ENCODE measurements at regions not wholly inside any gene's neighbourhood (a gene's known extent, or its start where the extent isn't known, plus 50 kb on each side); places are given as distances from the start of the nearest gene placed in this dataset.

- H3K27ac ChIP-seq = no peak overlapping the region
- TF ChIP-seq, protein P1, sequence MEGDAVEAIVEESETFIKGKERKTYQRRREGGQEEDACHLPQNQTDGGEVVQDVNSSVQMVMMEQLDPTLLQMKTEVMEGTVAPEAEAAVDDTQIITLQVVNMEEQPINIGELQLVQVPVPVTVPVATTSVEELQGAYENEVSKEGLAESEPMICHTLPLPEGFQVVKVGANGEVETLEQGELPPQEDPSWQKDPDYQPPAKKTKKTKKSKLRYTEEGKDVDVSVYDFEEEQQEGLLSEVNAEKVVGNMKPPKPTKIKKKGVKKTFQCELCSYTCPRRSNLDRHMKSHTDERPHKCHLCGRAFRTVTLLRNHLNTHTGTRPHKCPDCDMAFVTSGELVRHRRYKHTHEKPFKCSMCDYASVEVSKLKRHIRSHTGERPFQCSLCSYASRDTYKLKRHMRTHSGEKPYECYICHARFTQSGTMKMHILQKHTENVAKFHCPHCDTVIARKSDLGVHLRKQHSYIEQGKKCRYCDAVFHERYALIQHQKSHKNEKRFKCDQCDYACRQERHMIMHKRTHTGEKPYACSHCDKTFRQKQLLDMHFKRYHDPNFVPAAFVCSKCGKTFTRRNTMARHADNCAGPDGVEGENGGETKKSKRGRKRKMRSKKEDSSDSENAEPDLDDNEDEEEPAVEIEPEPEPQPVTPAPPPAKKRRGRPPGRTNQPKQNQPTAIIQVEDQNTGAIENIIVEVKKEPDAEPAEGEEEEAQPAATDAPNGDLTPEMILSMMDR (IDR thresholded peaks at IDR 0.05) = no peak
- TF ChIP-seq ZFX (IDR thresholded peaks at IDR 0.05; ENCODE audit: borderline replicate concordance) = no peak
These were observed 580.0 kb downstream of the TBC1D22A start for GRCh38 chr22:47342446-47342845.

- no peak for TF ChIP-seq ZFX (IDR thresholded peaks at IDR 0.05; ENCODE audit: borderline replicate concordance)
- TF ChIP-seq, protein P1 (IDR thresholded peaks at IDR 0.05) = no peak
- H3K27ac ChIP-seq = no peak overlapping the region
These were observed 579.0 kb downstream of the TBC1D22A start for GRCh38 chr22:47341464-47341863.

- TF ChIP-seq, protein P1 (IDR thresholded peaks at IDR 0.05) = no peak
- TF ChIP-seq ZFX (IDR thresholded peaks at IDR 0.05; ENCODE audit: borderline replicate concordance) = no peak
- no peak overlapping the region for H3K27ac ChIP-seq
These were observed 578.5 kb downstream of the TBC1D22A start for GRCh38 chr22:47340851-47341436.

- TF ChIP-seq, protein P1 (IDR thresholded peaks at IDR 0.05) = no peak
- TF ChIP-seq ZFX (IDR thresholded peaks at IDR 0.05; ENCODE audit: borderline replicate concordance) = no peak
- H3K27ac ChIP-seq = no peak overlapping the region
These were observed 574.7 kb downstream of the TBC1D22A start for GRCh38 chr22:47337161-47337621.

GRCh38 chr22:47335958-47336357 lies 573.5 kb downstream of the TBC1D22A start:
- no peak for TF ChIP-seq ZFX (IDR thresholded peaks at IDR 0.05; ENCODE audit: borderline replicate concordance)
- TF ChIP-seq, protein P1 (IDR thresholded peaks at IDR 0.05) = no peak
- no peak overlapping the region for H3K27ac ChIP-seq

DNA sequence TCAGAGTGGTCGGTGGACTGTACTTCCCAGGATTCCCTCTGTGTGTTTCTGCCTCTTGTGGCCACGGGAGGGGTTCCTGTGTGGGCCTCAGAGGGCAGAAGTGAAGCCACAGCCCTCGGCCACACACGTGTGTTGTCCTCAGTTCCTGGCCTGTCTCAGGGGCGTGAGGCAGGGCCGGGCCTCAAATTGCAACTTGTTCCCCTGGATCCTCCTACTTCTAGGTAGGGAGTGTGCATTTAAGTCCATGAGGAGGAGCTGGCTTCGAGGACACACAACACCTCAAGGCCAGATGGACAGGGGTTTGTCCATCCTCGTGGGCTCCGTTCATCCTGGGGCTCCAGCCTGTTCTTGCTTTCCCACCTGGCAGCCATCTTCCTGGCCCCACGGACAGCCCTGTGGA lies 573.0 kb downstream of the TBC1D22A start:
- H3K27ac ChIP-seq = no peak overlapping the region
- no peak for TF ChIP-seq ZFX (IDR thresholded peaks at IDR 0.05; ENCODE audit: borderline replicate concordance)
- TF ChIP-seq, protein P1 (IDR thresholded peaks at IDR 0.05) = no peak

GRCh38 chr22:47334601-47335000 lies 572.2 kb downstream of the TBC1D22A start:
- TF ChIP-seq, protein P1 (IDR thresholded peaks at IDR 0.05) = no peak
- no peak for TF ChIP-seq ZFX (IDR thresholded peaks at IDR 0.05; ENCODE audit: borderline replicate concordance)
- H3K27ac ChIP-seq = no peak overlapping the region
